ENCODE measurements at regions not wholly inside any gene's neighbourhood (a gene's known extent, or its start where the extent isn't known, plus 50 kb on each side); places are given as distances from the start of the nearest gene placed in this dataset.
"Not testable (repeated sequence)": the region's sequence is repeated elsewhere in the genome, so short reads cannot be mapped to it uniquely, and the experiment has no call there.

- DNase-seq (ENCODE audit: low read depth): no peak
Observed at GRCh38 chr3:194879126-194879877, 193.6 kb downstream of the FAM43A start.

DNA sequence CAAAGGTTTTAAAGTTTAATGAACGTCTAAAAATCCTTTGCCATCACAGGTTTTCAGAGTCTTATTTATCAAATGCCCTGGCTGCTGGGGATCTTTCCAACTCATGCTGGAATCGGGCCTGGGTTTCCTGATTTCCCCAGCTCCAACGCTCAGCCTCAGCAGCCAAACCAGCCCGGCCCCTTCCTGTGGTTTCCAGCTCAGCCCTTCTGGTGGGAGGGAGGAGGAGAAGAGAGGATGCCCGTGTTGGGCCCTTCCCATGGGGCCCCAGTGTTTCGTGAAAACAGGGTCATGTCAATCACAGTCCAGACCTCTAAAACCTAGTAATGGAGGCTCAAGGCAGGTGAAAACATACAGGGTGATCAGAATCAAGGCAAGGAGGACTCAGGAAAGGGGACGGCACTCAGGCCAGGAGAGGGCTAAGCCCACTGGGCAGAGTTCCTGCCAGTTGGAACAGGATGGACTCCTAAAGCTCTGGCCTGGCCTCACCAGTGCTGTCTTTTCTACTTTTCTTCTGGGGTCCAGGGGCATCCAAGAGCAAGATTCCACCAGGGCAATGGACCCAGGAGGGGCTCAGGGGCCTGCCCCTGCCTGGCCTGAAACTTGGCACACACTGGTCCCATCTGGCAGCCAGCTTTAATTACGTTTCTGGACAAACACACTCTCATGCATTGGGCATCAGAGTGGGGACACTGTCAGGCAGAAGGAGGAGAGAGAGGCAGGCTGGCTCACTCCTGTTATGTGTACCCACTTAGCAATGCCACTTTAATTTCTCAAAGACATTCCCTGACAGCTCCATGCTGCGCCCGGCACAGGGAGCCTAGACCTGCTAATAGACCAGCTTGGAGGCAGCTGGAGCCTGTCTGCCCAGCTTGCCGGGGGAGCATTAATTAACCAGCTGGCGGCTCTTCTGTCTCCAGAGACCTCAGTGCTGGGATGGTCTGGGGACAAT, 194.6 kb downstream of the FAM43A start:
- DNase-seq (ENCODE audit: low read depth): peak; percentile 35

GRCh38 chr3:194880940-194881925, 195.6 kb downstream of the FAM43A start:
- no peak for DNase-seq (ENCODE audit: low read depth)

DNA sequence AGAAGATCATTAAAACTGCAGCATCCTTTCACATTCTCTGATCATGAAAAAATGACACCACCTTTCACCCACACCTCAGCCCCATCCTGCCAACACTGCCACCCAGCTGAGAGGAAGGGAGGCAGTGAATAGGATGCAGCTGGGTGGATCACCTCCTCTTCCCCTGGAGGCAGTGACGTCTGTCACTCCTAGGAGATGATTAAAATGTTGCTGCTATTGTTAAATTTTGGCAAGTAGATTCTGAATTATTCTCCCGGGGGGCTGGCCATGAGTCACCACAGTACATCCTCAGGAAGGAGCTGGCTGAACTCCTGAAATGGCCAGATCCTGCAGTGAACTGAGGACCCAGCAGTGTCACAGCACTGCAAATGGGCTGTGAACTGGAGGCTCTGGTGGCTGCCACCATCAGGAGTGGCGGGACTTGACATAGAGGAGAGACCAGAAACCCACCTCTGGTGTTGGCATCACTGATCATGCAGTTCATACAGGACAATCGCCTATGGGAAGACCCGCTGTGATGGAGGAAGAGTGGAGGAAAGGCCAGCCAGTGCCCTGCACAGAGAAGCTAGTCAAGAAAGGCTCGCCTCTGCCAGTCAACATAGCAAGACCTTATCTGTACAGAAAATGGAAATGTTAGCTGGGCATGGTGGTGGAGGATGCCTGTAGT, 199.1 kb downstream of the FAM43A start:
- DNase-seq (ENCODE audit: low read depth): no peak

- no peak for DNase-seq (ENCODE audit: low read depth)
Observed at GRCh38 chr3:194885766-194886165, 200.1 kb downstream of the FAM43A start.

DNA sequence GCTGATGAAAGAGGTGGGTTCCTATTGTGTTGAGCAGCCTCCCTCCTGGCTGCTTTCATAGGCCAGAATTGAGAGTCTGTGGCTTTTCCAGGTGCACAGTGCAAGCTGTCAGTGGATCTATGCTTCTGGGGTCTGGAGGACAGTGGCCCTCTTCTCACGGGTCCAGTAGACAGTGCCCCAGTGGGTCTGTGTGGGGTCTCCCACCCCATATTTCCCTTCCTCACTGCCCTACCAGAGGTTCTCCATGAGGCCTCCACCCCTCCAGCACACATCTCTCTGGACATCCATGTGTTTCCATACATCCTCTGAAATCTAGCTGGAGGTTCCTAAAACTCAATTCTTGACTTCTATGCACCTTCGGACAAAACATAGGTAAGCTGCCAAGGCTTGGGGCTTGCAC, 201.2 kb downstream of the FAM43A start:
- no peak for DNase-seq (ENCODE audit: low read depth)

DNA sequence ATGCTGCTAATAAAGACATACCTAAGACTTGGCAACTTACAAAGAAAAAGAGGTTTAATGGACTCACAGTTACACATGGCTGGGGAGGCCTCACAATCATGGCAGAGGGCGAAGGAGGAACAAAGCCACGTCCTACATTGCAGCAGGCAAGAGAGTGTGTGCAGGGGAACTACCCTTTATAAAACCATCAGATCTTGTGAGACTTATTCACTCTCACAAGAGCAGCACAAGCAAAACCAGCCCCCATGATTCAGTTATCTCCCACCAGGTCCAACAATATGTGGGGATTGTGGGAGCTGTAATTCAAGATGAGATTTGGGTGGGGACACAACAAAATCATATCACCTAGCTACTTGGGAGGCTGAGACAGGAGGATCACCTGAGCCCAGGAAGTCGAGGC, 202.4 kb downstream of the FAM43A start:
- DNase-seq (ENCODE audit: low read depth): not testable (repeated sequence)

GRCh38 chr3:194888916-194889315, 203.2 kb downstream of the FAM43A start:
- no peak for DNase-seq (ENCODE audit: low read depth)

DNA sequence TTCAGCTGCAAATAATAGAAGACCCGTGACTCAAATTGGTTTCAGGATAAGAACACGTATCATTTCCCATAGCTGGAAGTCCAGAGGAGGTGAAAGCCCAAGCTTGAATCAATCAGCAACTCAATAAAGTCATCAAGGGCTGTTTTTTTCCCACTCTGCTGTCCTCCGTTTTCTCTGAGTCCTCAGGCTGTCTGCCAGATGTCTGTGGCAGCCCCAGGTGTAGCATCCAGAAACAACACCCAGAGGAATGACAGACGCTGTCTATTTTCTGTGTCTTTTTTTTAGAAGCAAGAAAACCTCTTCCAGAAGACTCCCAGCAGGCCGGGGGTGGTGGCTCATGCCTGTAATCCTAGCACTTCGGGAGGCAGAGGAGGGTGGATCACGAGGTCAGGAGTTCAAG, 204.4 kb downstream of the FAM43A start:
- no peak for DNase-seq (ENCODE audit: low read depth)

DNA sequence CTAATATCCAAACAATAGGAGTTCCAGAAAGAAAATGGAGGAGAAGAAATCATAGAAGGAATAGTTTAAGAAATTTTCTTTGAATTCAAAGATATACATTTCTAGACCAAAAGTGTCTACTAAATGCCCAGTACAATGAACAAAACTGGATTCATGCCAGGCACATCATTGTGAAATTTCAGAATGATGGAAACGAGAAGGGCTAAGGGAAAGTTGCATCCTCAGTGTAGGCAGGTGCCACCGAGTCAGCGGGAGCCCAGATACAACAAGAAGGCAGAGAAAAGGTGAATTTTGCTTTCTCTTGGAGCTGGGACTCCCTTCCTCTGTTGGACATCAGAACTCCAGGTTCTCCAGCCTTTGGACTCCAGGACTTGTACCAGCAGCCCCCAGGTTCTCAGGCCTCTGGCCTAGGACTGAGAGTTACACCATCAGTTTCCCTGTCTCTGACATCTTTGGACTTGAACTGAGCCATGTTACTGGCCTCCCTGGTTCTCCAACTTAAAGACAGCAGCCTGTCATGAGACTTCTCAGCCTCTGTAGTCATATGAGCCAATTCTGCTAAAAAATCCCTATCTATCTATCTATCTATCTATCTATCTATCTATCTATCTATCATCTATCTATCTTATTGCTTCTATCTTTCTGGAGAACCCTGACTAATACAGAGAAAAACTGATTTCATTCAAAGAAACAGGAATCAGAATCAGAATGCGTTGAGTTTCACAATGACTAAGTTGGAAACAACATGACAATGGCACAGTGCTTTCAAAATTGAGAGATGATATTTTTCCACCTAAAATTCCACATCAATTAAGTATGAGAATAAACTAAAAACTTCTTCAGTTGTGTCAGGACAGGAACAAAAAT, 207.7 kb downstream of the FAM43A start:
- DNase-seq (ENCODE audit: low read depth): no peak

DNA sequence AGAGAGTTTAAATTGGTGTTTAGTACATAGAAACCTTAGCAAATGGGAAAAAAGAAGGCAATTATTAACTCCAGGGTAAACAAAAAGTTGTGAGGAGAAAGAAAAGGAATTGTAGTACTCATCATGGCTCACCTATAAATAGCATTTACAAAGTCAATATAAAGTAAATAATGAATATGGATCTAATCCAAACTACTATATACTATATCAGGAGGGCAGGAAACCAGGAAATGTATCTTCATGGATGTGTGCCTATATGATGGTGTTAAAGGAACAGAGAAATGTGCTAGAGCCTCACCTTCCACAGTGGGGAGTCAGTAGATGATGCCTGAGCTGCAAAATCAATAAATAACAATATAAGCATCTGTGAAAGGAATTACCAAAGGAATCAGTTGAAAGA, 208.9 kb downstream of the FAM43A start:
- no peak for DNase-seq (ENCODE audit: low read depth)

DNA sequence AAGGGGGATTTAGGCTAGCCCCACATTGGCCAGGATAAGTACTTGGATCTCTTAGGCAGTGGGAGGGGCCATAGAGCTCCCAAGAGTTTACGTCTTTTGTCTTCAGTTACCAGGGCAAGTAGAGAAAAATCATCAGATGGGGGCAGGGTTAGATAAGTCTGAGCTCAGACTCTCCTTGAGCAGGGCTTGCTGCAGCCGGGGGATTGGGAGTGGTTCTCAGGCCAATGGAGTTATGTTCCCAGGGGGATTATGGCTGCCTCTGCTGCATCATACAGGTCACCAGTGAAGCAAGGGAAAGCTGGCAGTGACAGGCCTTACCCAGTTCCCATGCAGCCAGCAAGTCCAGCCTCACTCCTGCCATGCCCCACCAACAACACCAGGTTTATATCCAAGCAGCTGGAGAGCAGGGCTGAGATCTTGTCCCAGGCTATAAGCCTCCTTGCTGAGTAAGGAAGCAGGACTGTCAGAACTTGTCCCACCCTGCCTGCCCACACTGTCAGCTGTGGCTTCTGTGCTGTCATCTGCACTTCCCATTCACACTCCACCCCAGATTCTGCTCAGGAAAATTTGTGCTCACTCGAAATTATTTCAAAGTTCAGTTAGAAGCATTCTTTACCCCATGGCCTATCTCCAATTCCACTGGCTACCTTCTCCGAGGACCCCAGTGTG, 215.3 kb downstream of the FAM43A start:
- DNase-seq (ENCODE audit: low read depth): peak; percentile 62

- DNase-seq (ENCODE audit: low read depth): not testable (repeated sequence)
Observed at GRCh38 chr3:194903447-194903846, 217.8 kb downstream of the FAM43A start.

- DNase-seq (ENCODE audit: low read depth): not testable (repeated sequence)
Observed at GRCh38 chr3:194904999-194905398, 219.3 kb downstream of the FAM43A start.

DNA sequence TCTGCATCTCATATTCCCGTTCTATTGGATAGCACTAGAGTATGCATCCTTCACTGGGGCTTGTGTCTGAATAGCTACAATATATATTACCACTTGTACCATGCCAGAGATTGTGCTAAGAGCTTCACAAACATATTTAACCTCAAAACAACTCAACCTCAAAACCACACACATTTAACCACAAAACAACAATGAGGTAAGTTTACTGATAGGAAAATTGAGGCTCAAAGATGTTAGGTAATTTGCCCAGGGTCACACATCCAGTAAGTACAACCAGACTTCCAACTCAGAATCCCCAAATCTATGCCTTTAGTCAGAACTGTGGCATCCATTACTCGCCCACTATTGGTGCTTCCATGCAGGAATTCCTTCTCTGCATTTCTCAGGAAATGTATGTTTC, 220.0 kb downstream of the FAM43A start:
- peak; percentile 33 for DNase-seq (ENCODE audit: low read depth)

DNA sequence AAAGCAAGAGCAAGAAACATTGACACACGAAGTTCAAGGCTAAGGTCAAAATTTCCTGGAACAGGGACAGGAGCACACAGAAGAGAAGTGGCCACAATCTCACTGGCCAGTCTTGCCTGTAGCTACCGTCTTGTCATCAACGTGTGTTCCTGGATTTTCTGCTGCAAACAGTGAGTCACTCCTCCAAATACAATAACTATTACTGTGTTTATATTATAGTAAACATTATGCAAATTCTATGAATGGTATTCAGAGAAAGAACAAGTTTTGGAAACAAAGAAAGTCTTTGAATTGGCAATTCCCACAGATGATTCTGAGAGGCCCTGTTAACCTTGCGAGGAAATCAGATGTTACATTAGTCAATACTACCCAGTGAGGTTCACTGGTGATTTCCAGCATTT, 220.5 kb downstream of the FAM43A start:
- no peak for DNase-seq (ENCODE audit: low read depth)

DNA sequence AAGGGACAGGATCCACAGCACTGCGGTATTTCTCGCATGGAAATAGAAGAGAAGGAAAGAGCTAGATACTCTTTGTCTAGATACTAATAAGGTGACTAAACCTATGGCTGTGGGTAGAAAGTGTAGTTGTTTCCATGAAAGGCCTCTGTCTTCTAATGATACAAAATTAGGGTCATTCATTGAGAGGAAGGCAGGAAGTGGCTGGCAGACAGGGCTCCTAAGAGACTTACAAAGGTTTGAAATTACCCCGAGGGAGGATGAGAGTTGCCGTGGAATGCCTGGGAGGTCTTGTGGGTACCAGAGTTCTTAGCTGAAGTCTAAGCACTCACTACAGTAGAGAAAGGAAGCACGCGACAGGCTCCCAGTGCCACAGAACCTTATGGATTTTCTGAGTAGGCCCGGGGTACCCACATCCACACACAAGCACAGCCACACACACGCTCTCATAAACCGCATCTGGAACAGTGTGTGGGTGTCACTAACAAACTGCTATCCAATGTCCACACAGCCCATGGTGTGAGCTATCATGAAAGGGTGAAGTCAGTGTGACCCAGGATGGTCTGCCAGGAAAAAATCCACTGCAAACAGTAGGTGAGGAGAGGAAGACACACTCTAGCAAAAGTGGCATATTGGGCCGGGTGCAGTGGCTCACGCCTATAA, 221.4 kb downstream of the FAM43A start:
- DNase-seq (ENCODE audit: low read depth): no peak

- DNase-seq (ENCODE audit: low read depth): no peak
Observed at GRCh38 chr3:194907811-194908210, 222.1 kb downstream of the FAM43A start.

All from myocyte (in vitro differentiated cells).